HepG2 (cell line): ENCODE measurements at regions not wholly inside any gene's neighbourhood (a gene's known extent, or its start where the extent isn't known, plus 50 kb on each side); places are given as distances from the start of the nearest gene placed in this dataset.

Experiments
- CTCF ChIP-seq: sonication (generic); formaldehyde crosslinking; IDR thresholded peaks from 2 replicates; pipeline ENCODE4 v1.5.0; 2020; ENCODE audit warnings: mild to moderate bottlenecking, missing genetic modification reagents, moderate library complexity
- EZH2 ChIP-seq: conservative IDR thresholded peaks from 2 replicates; pipeline ENCODE4 v1.6.1; 2012; ENCODE audit warnings: mild to moderate bottlenecking, low read depth, low read length, moderate library complexity
- FOXK1 ChIP-seq: sonication (generic); formaldehyde crosslinking; IDR thresholded peaks from 2 replicates; pipeline ENCODE4 v1.4.0; 2020; ENCODE audit warnings: low read depth, missing genetic modification reagents, borderline replicate concordance
- FOXK2 ChIP-seq: fragments of 450-650 bp; IDR thresholded peaks from 2 replicates; pipeline ENCODE4 v1.6.1; 2016
- KDM1A ChIP-seq: IDR thresholded peaks from 2 replicates; pipeline ENCODE4 v1.6.1; 2016; ENCODE audit warnings: missing compliant biosample characterization
- KLF12 ChIP-seq: sonication (generic); formaldehyde crosslinking; IDR thresholded peaks from 2 replicates; pipeline ENCODE4 v1.4.0; 2020; ENCODE audit warnings: missing genetic modification reagents, borderline replicate concordance
- MAFK ChIP-seq, 2 experiments: IDR thresholded peaks in 1 of 2; conservative IDR thresholded peaks in 1 of 2; 2 replicates each; pipeline ENCODE4 v1.6.1; 2011; ENCODE audit warnings: improper control_type of control experiment in 2 of 2, low read length in 2 of 2
- POLR2AphosphoS5 ChIP-seq: IDR thresholded peaks from 2 replicates; pipeline ENCODE4 v1.6.1; 2012; ENCODE audit warnings: low read depth, low read length
- ZFP41 ChIP-seq: sonication (generic); formaldehyde crosslinking; IDR thresholded peaks from 2 replicates; pipeline ENCODE4 v1.4.0; 2020; ENCODE audit warnings: mild to moderate bottlenecking, missing genetic modification reagents, borderline replicate concordance
- ZNF256 ChIP-seq: sonication (generic); formaldehyde crosslinking; conservative IDR thresholded peaks from 2 replicates; pipeline ENCODE4 v1.4.0; 2020; ENCODE audit warnings: missing genetic modification reagents
- ZNF430 ChIP-seq: sonication (generic); formaldehyde crosslinking; IDR thresholded peaks from 2 replicates; pipeline ENCODE4 v1.9.0; 2021; ENCODE audit warnings: mild to moderate bottlenecking, missing genetic modification reagents
- ZNF609 ChIP-seq: sonication (generic); formaldehyde crosslinking; IDR thresholded peaks from 2 replicates; pipeline ENCODE4 v1.4.0; 2020; ENCODE audit warnings: mild to moderate bottlenecking, missing genetic modification reagents, borderline replicate concordance

- no peak for TF ChIP-seq FOXK2
- no peak for TF ChIP-seq KDM1A (CRISPR knock-in tag)
- TF ChIP-seq KLF12 = no peak
- TF ChIP-seq CTCF (CRISPR knock-in tag) = no peak
- TF ChIP-seq ZNF430 = no peak
- TF ChIP-seq ZNF256 (CRISPR knock-in tag) = no peak
- TF ChIP-seq MAFK (conservative IDR thresholded peaks at IDR 0.05 in 1 of 2, IDR thresholded peaks at IDR 0.05 in 1 of 2; ENCODE audit: low read length in 2 of 2) = no peak
- no peak for TF ChIP-seq ZFP41
- no peak for TF ChIP-seq ZNF609 (CRISPR knock-in tag)
- no peak for TF ChIP-seq EZH2
- TF ChIP-seq FOXK1 (CRISPR knock-in tag) = no peak
- TF ChIP-seq POLR2AphosphoS5 = no peak
Observed at GRCh38 chr3:3919316-3919715, 120.1 kb downstream of the LRRN1 start.
